ENCODE measurements at regions not wholly inside any gene's neighbourhood (a gene's known extent, or its start where the extent isn't known, plus 50 kb on each side); places are given as distances from the start of the nearest gene placed in this dataset.

DNA sequence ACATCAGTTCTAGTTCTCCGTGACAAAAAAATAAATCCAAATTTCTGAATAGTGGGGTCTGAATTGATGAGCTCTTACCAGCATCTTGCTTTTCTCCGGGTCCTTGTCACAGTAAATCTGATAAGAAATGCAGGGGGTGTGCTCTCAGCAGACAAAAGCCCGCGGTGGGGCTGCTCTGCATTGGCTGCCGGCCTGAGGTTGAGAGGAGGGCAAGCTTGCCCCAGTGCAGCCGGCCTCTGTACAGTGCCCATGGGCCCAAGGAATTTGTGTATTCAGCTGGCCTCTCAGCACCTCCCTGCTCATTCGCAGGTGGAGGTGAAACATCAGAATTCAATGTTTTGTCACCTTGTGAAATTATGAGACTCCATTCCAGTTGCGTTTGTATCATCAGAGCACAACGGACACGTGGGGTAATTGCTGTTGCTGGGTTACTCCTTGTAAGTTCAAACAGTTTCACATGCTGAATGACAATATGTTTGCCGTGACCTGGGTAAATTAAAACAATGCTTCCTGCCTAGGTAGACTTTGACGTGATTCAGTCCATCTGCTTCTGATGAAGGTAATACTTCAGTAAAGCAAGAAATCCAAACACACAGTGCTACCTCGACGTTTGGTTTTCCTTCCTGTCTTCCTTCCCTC, 596.4 kb downstream of the MID1IP1 start:
- no TSS peak for BruUV-seq (replicated peaks)
- no peaks in the 10 kb centered on the region for H4K20me1 ChIP-seq (ENCODE audit: insufficient read depth)
- H3K4me1 ChIP-seq (ENCODE audit: control insufficient read depth in 1 of 2, insufficient read depth in 2 of 2, low read length in 2 of 2): no peaks in the 10 kb centered on the region
- POLR2A ChIA-PET: no interaction called here
- no peak overlapping the region for H3K4me2 ChIP-seq (ENCODE audit: low read length)
- H3K36me3 ChIP-seq (ENCODE audit: control insufficient read depth in 1 of 2, insufficient read depth in 2 of 2, low read length in 2 of 2): no peaks in the 10 kb centered on the region
- no peaks in the 10 kb centered on the region for H3K9me3 ChIP-seq (ENCODE audit: control insufficient read depth in 1 of 2, insufficient read depth in 1 of 2, low read depth in 1 of 2, low read length in 2 of 2)
- H3K9ac ChIP-seq (ENCODE audit: low read length): no peak overlapping the region
- RAD21 ChIA-PET (ENCODE audit: low non-redundant PET in 1 of 2, low total read pairs in 2 of 2, uncharacterized antibody in 2 of 2, unreplicated experiment in 2 of 2): no interaction called here
- H3K9me2 ChIP-seq (ENCODE audit: insufficient read depth): no peaks in the 10 kb centered on the region
- no peak for ATAC-seq
- H3K27ac ChIP-seq (ENCODE audit: low read depth, low read length): no peak overlapping the region
- H3K4me3 ChIP-seq (replicated peaks in 1 of 2; ENCODE audit: low read depth in 1 of 2, low read length in 2 of 2): no peak overlapping the region
- peaks cover 6% of the 10 kb centered on the region; the same call in 1 of the 2 replicates for H3K27me3 ChIP-seq (ENCODE audit: insufficient read depth, low read length)
- H2AFZ ChIP-seq (ENCODE audit: low read depth, low read length, poor library complexity, severe bottlenecking): no peak overlapping the region
- no peaks in the 10 kb centered on the region for H3K79me2 ChIP-seq (ENCODE audit: insufficient read depth, low read length)
- CTCF ChIA-PET: no interaction called here
- TF ChIP-seq, protein P1, sequence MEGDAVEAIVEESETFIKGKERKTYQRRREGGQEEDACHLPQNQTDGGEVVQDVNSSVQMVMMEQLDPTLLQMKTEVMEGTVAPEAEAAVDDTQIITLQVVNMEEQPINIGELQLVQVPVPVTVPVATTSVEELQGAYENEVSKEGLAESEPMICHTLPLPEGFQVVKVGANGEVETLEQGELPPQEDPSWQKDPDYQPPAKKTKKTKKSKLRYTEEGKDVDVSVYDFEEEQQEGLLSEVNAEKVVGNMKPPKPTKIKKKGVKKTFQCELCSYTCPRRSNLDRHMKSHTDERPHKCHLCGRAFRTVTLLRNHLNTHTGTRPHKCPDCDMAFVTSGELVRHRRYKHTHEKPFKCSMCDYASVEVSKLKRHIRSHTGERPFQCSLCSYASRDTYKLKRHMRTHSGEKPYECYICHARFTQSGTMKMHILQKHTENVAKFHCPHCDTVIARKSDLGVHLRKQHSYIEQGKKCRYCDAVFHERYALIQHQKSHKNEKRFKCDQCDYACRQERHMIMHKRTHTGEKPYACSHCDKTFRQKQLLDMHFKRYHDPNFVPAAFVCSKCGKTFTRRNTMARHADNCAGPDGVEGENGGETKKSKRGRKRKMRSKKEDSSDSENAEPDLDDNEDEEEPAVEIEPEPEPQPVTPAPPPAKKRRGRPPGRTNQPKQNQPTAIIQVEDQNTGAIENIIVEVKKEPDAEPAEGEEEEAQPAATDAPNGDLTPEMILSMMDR (IDR thresholded peaks at IDR 0.05 in 2 of 3, conservative IDR thresholded peaks at IDR 0.05 in 1 of 3; ENCODE audit: borderline replicate concordance in 1 of 3, insufficient read depth in 1 of 3, low read depth in 2 of 3, low read length in 2 of 3): no peak
- no peak for TF ChIP-seq TCF7L2 (IDR thresholded peaks at IDR 0.05; ENCODE audit: borderline replicate concordance, extremely low read depth, insufficient read depth, insufficient read length)
- TF ChIP-seq SIN3A (IDR thresholded peaks at IDR 0.05; ENCODE audit: low read depth): no peak
- TF ChIP-seq REST (IDR thresholded peaks at IDR 0.05; ENCODE audit: low read depth): no peak
- no peak for TF ChIP-seq ATF3 (IDR thresholded peaks at IDR 0.05)
- no peak for TF ChIP-seq EGR1 (IDR thresholded peaks at IDR 0.05; ENCODE audit: low read depth)
- no peak for TF ChIP-seq ZNF274 (IDR thresholded peaks at IDR 0.05; ENCODE audit: low read depth, low read length)
- no peak for TF ChIP-seq YY1 (IDR thresholded peaks at IDR 0.05; ENCODE audit: extremely low read depth, insufficient replicate concordance, low read depth, low read length)
- DNase-seq (ENCODE audit: low read depth, low spot score): no peak
- intact Hi-C loops (cut with micrococcal nuclease): no loop called here

All from HCT116 (cell line).